ENCODE measurements at regions not wholly inside any gene's neighbourhood (a gene's known extent, or its start where the extent isn't known, plus 50 kb on each side); places are given as distances from the start of the nearest gene placed in this dataset.

- H3K27me3 Mint-ChIP-seq (ENCODE audit: unreplicated experiment) = peaks cover 11% of the 10 kb centered on the region
- H3K36me3 Mint-ChIP-seq (ENCODE audit: unreplicated experiment) = no peaks in the 10 kb centered on the region
- TF ChIP-seq, protein P1, sequence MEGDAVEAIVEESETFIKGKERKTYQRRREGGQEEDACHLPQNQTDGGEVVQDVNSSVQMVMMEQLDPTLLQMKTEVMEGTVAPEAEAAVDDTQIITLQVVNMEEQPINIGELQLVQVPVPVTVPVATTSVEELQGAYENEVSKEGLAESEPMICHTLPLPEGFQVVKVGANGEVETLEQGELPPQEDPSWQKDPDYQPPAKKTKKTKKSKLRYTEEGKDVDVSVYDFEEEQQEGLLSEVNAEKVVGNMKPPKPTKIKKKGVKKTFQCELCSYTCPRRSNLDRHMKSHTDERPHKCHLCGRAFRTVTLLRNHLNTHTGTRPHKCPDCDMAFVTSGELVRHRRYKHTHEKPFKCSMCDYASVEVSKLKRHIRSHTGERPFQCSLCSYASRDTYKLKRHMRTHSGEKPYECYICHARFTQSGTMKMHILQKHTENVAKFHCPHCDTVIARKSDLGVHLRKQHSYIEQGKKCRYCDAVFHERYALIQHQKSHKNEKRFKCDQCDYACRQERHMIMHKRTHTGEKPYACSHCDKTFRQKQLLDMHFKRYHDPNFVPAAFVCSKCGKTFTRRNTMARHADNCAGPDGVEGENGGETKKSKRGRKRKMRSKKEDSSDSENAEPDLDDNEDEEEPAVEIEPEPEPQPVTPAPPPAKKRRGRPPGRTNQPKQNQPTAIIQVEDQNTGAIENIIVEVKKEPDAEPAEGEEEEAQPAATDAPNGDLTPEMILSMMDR (IDR thresholded peaks at IDR 0.05; ENCODE audit: partially characterized antibody, unreplicated experiment) = no peak
- peaks cover 13% of the 10 kb centered on the region for H3K9me3 Mint-ChIP-seq (ENCODE audit: unreplicated experiment)
- peaks cover 30% of the 10 kb centered on the region for H3K4me1 Mint-ChIP-seq (ENCODE audit: low read depth, unreplicated experiment)
- H3K27ac Mint-ChIP-seq (ENCODE audit: unreplicated experiment) = no peak overlapping the region
- DNase-seq = no peak
- no peak overlapping the region for H3K4me3 Mint-ChIP-seq (ENCODE audit: unreplicated experiment)
Observed at GRCh38 chr17:31693433-31694220, 165.4 kb downstream of the COPRS start.

DNA sequence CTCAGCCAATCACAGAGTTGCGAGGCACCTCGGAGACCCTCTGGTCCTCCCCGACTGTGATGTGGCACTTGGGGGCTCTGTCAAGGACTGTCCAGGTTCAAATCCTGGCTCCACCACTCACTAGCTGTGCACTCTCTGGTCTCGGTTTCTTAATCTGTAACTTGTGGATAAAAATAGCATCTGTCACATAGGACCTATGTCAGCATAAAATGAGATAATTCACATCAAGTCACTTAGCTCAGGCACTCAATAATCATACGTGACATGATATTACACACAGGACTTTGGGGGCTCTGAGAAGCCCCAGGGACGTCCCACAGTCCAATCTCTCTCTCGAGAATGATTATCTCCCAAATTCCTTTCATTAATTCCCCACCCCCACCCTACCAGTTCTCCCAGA lies 166.4 kb downstream of the COPRS start:
- no peak for DNase-seq
- Mint-ChIP-seq H3K9me3 (ENCODE audit: unreplicated experiment) (peaks cover 13% of the 10 kb centered on the region), H3K36me3 (ENCODE audit: unreplicated experiment) (no peaks in the 10 kb centered on the region), H3K4me1 (ENCODE audit: low read depth, unreplicated experiment) (peaks cover 28% of the 10 kb centered on the region), H3K27ac (ENCODE audit: unreplicated experiment) (no peak overlapping the region), H3K4me3 (ENCODE audit: unreplicated experiment) (no peak overlapping the region), H3K27me3 (ENCODE audit: unreplicated experiment) (peaks cover 11% of the 10 kb centered on the region)
- TF ChIP-seq, protein P1 (IDR thresholded peaks at IDR 0.05; ENCODE audit: partially characterized antibody, unreplicated experiment) = no peak

DNA sequence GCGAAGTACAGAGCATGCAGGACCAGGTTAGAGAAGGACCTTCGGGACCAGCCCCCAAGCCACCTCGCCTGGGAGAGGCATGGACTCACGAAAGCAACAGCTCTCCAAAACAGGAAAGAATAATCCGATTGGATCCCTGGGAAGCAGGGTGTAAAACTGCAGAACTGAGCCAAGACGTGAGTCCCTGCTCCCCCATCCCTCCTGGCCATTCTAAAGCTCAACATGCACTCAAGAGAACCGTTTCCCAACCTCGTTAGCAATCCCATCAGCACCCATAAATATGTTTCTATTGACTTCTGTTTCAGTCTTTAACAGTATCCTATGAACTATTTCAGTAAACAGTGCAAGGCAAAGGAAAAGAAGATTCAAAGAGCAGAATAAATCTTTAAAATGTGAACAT lies 167.0 kb downstream of the COPRS start:
- TF ChIP-seq, protein P1 (IDR thresholded peaks at IDR 0.05; ENCODE audit: partially characterized antibody, unreplicated experiment) = no peak
- Mint-ChIP-seq H3K27ac (ENCODE audit: unreplicated experiment) (no peak overlapping the region), H3K27me3 (ENCODE audit: unreplicated experiment) (peaks cover 7% of the 10 kb centered on the region), H3K4me3 (ENCODE audit: unreplicated experiment) (no peak overlapping the region), H3K9me3 (ENCODE audit: unreplicated experiment) (peaks cover 9% of the 10 kb centered on the region), H3K4me1 (ENCODE audit: low read depth, unreplicated experiment) (peaks cover 22% of the 10 kb centered on the region), H3K36me3 (ENCODE audit: unreplicated experiment) (no peaks in the 10 kb centered on the region)
- DNase-seq = no peak

DNA sequence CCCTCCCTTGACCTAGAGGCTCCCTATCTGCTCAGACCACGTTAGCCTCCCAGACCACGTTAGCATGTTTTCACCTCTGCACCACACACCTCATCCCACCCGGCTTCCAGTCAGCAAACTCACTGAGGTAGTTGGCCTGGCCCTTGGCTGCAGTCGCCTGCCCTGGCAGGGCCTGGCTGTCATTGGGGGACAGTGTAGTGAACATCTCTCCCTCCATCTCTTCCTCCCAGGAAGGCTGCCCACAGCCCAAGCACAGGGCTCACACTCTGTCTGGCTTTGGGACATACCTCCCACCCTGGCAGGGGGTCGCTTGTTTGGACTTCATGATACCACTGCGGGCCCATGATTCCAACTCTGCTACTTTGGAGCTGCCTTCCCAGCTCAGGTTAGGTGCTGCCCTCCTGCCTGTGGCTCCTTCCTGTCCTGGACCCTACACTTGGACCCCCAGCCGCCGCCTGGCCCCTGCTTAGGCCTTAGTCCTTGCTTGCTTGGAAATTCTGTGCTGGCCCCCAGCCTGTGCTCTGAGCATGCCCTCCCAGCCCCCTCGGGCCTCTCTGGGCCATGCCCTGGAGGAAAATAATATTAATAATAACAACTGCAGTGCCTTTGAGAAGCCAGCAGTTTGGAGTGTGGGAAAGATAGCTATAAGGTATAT lies 167.7 kb downstream of the COPRS start:
- no peaks in the 10 kb centered on the region for H3K36me3 Mint-ChIP-seq (ENCODE audit: unreplicated experiment)
- peaks cover 6% of the 10 kb centered on the region for H3K9me3 Mint-ChIP-seq (ENCODE audit: unreplicated experiment)
- TF ChIP-seq, protein P1 (IDR thresholded peaks at IDR 0.05; ENCODE audit: partially characterized antibody, unreplicated experiment) = no peak
- H3K27ac Mint-ChIP-seq (ENCODE audit: unreplicated experiment) = no peak overlapping the region
- no peak overlapping the region for H3K4me3 Mint-ChIP-seq (ENCODE audit: unreplicated experiment)
- DNase-seq = no peak
- H3K27me3 Mint-ChIP-seq (ENCODE audit: unreplicated experiment) = peaks cover 5% of the 10 kb centered on the region
- H3K4me1 Mint-ChIP-seq (ENCODE audit: low read depth, unreplicated experiment) = peaks cover 17% of the 10 kb centered on the region

DNA sequence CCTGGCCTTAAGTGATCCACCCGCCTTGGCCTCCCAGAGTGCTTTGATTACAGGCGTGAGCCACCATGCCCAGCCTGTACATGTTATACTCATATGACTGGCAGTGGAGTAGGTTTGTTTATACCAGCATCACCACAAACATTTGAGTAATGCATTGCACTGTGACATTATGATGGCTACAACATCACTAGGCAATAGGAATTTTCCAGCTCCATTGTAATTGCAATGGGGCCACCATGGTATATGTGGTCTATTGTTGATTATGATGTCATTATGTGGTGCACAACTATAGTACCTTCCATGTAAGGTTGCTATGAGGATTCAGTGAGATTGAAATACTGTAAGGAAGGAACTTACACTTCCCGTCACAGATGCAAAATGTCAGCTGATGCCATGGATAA lies 168.9 kb downstream of the COPRS start:
- TF ChIP-seq, protein P1 (IDR thresholded peaks at IDR 0.05; ENCODE audit: partially characterized antibody, unreplicated experiment) = no peak
- Mint-ChIP-seq H3K9me3 (ENCODE audit: unreplicated experiment) (peaks cover 2% of the 10 kb centered on the region), H3K36me3 (ENCODE audit: unreplicated experiment) (no peaks in the 10 kb centered on the region), H3K4me1 (ENCODE audit: low read depth, unreplicated experiment) (peaks cover 6% of the 10 kb centered on the region), H3K27ac (ENCODE audit: unreplicated experiment) (no peak overlapping the region), H3K27me3 (ENCODE audit: unreplicated experiment) (no peaks in the 10 kb centered on the region), H3K4me3 (ENCODE audit: unreplicated experiment) (no peak overlapping the region)
- no peak for DNase-seq

All from glutamatergic neuron (in vitro differentiated cells).